GM12878 (cell line): ENCODE measurements at regions not wholly inside any gene's neighbourhood (a gene's known extent, or its start where the extent isn't known, plus 50 kb on each side); places are given as distances from the start of the nearest gene placed in this dataset.

Experiments
- ATAC-seq: fragments of 200-7000 bp; cut with Tn5 transposase; 3 replicates; pipeline ENCODE4 v1.9.1; 2020; ENCODE audit warnings: mild to moderate bottlenecking, moderate library complexity
- BruUV-seq: library from RNA; stranded (reverse); fragments of 400-500 nt; replicated peaks from 2 replicates; lab custom pipeline; 2021; lab: Mats Ljungman, UMichigan
- CTCF ChIA-PET: fragments of 300-600 bp; sonication (Branson Sonifier 250); formaldehyde crosslinking; extraction: SDS; loops from one replicate; lab custom pipeline; 2021; ENCODE audit warnings: inconsistent platforms; lab: Yijun Ruan, JAX
- POLR2A ChIA-PET: fragments of 350-600 bp; formaldehyde crosslinking; extraction: SDS; loops from one replicate; lab custom pipeline; 2021; ENCODE audit warnings: inconsistent platforms; lab: Charles Lee
- RAD21 ChIA-PET: fragments of 300-600 bp; sonication (Branson Sonifier 250); formaldehyde crosslinking; loops from one replicate; lab custom pipeline; 2023; ENCODE audit warnings: antibody characterized with exemption; ENCODE audit not compliant: unreplicated experiment; lab: Charles Lee
- SMC1A ChIA-PET: fragments of 300-600 bp; sonication (Branson Sonifier 250); formaldehyde crosslinking; loops from one replicate; lab custom pipeline; 2023; ENCODE audit not compliant: unreplicated experiment, uncharacterized antibody; lab: Charles Lee
- DNase-seq: peaks from one replicate; pipeline ENCODE4 v3.0.0-alpha.2; 2011; ENCODE audit warnings: low read depth, low spot score
- FAIRE-seq: peaks from 3 replicates; lab custom pipeline; 2011; peaks lifted over from hg19 to GRCh38; lab: Jason Lieb, UNC
- H2AFZ ChIP-seq: 2 replicates; pipeline ENCODE4 v1.6.0; 2011; ENCODE audit warnings: low read depth, low read length, control low read depth; ENCODE audit not compliant: control insufficient read depth
- H3K27ac ChIP-seq: 2 replicates; pipeline ENCODE4 v1.5.1; 2011; ENCODE audit warnings: control low read depth; ENCODE audit not compliant: control insufficient read depth, insufficient read depth
- H3K27me3 ChIP-seq, 2 experiments: replicated peaks in 1 of 2; 2 replicates each; pipeline versions ENCODE4 v1.6.0 to v1.6.1; 2011; ENCODE audit warnings: low read length in 1 of 2; ENCODE audit not compliant: control insufficient read depth in 2 of 2, insufficient read depth in 2 of 2
- H3K36me3 ChIP-seq, 2 experiments: 2 replicates each; pipeline ENCODE4 v1.5.1; 2011; ENCODE audit warnings: low read length in 1 of 2; ENCODE audit not compliant: control insufficient read depth in 2 of 2, insufficient read depth in 2 of 2
- H3K4me1 ChIP-seq: 2 replicates; pipeline ENCODE4 v1.6.1; 2011; ENCODE audit warnings: mild to moderate bottlenecking, low read length, moderate library complexity, mixed read lengths; ENCODE audit not compliant: control insufficient read depth, insufficient read depth
- H3K4me2 ChIP-seq: 2 replicates; pipeline ENCODE4 v1.6.0; 2011; ENCODE audit warnings: control low read depth; ENCODE audit not compliant: control insufficient read depth, insufficient read depth
- H3K4me3 ChIP-seq: fragments of 200-600 bp; sonication (generic); 2 replicates; pipeline ENCODE4 v1.5.1; 2016
- H3K79me2 ChIP-seq: 2 replicates; pipeline ENCODE4 v1.6.0; 2011; ENCODE audit warnings: low read length; ENCODE audit not compliant: control insufficient read depth, insufficient read depth
- H3K9ac ChIP-seq: 2 replicates; pipeline ENCODE4 v1.8.0; 2011; ENCODE audit warnings: low read length, control low read depth, mixed read lengths; ENCODE audit not compliant: control insufficient read depth, insufficient read depth
- H3K9me3 ChIP-seq: replicated peaks from 3 replicates; pipeline ENCODE4 v1.5.1; 2011; ENCODE audit warnings: mild to moderate bottlenecking, low read length; ENCODE audit not compliant: control insufficient read depth, insufficient read depth
- H4K20me1 ChIP-seq: 2 replicates; pipeline ENCODE4 v1.6.0; 2011; ENCODE audit not compliant: control insufficient read depth, insufficient read depth
- BCL11A ChIP-seq: IDR thresholded peaks from 2 replicates; pipeline ENCODE4 v1.6.1; 2011; ENCODE audit warnings: low read depth, low read length
- CBX5 ChIP-seq: sonication (generic); IDR thresholded peaks from 2 replicates; pipeline ENCODE4 v1.6.1; 2016; ENCODE audit warnings: low read depth, moderate library complexity, mild to moderate bottlenecking, inconsistent platforms
- CHD2 ChIP-seq: IDR thresholded peaks from 2 replicates; pipeline ENCODE4 v1.6.1; 2011; ENCODE audit warnings: low read depth, low read length, improper control_type of control experiment, borderline replicate concordance
- E4F1 ChIP-seq: fragments of 450-650 bp; IDR thresholded peaks from 2 replicates; pipeline ENCODE4 v1.6.1; 2018; ENCODE audit warnings: borderline replicate concordance, mild to moderate bottlenecking; ENCODE audit not compliant: partially characterized antibody
- ESRRA ChIP-seq: IDR thresholded peaks from 2 replicates; pipeline ENCODE4 v1.6.1; 2012; ENCODE audit warnings: mild to moderate bottlenecking, low read length, improper control_type of control experiment
- IRF3 ChIP-seq: fragments of 450-650 bp; IDR thresholded peaks from 2 replicates; pipeline ENCODE4 v1.6.1; 2014; ENCODE audit warnings: mild to moderate bottlenecking
- MEF2A ChIP-seq: IDR thresholded peaks from 2 replicates; pipeline ENCODE4 v1.6.1; 2011; ENCODE audit warnings: low read depth, mild to moderate bottlenecking, low read length, moderate library complexity; ENCODE audit not compliant: insufficient read depth
- MEF2B ChIP-seq: fragments of 450-650 bp; IDR thresholded peaks from 2 replicates; pipeline ENCODE4 v1.6.1; 2018; ENCODE audit warnings: mild to moderate bottlenecking, moderate library complexity; ENCODE audit not compliant: partially characterized antibody, poor library complexity, severe bottlenecking
- RAD51 ChIP-seq: fragments of 450-650 bp; IDR thresholded peaks from 2 replicates; pipeline ENCODE4 v1.6.1; 2016; ENCODE audit warnings: moderate library complexity, mild to moderate bottlenecking, inconsistent platforms
- RCOR1 ChIP-seq: conservative IDR thresholded peaks from 2 replicates; pipeline ENCODE4 v1.6.1; 2012; ENCODE audit warnings: low read depth, low read length, improper control_type of control experiment
- RELA ChIP-seq: fragments of 450-650 bp; IDR thresholded peaks from 2 replicates; pipeline ENCODE4 v1.8.0; 2014; ENCODE audit warnings: borderline replicate concordance; ENCODE audit not compliant: partially characterized antibody
- STAT3 ChIP-seq: IDR thresholded peaks from 2 replicates; pipeline ENCODE4 v1.6.1; 2011; ENCODE audit warnings: low read depth, low read length, improper control_type of control experiment
- SUPT20H ChIP-seq: IDR thresholded peaks from 2 replicates; pipeline ENCODE4 v1.6.1; 2011; ENCODE audit warnings: low read depth, mild to moderate bottlenecking, low read length, moderate library complexity, borderline replicate concordance; ENCODE audit not compliant: control insufficient read depth
- ZNF592 ChIP-seq: fragments of 450-650 bp; IDR thresholded peaks from 2 replicates; pipeline ENCODE4 v1.6.1; 2017; ENCODE audit warnings: mild to moderate bottlenecking, moderate library complexity
- WGBS: methylation state at CpG from one replicate; pipeline ENCODE4 v1.1.6; 2016; ENCODE audit warnings: low lambda C conversion rate; ENCODE audit not compliant: insufficient replicate concordance, insufficient coverage; ENCODE audit errors: missing lambda C conversion rate; 5-methylcytosine and 5-hydroxymethylcytosine counted together
- in situ Hi-C: fragments of 300-500 bp; cut with MboI; formaldehyde crosslinking; loops from 9 replicates; pipeline ENCODE4 v1.14.3; 2018; ENCODE audit warnings: mixed read lengths
- intact Hi-C: fragments of 100-400 bp; cut with micrococcal nuclease; formaldehyde crosslinking; loops from one replicate; pipeline ENCODE4 v1.14.2; 2022; ENCODE audit not compliant: unreplicated experiment

- TF ChIP-seq RELA, result no peak
Observed at GRCh38 chr4:66331761-66332160, 661.5 kb upstream of the EPHA5 start (continued).

GRCh38 chr4:66330125-66330524, 659.8 kb upstream of the EPHA5 start:
- no peak overlapping the region for H3K27ac ChIP-seq
- no peaks in the 10 kb centered on the region for H4K20me1 ChIP-seq
- ChIA-PET RAD21 (no interaction called here), CTCF (no interaction called here), SMC1A (no interaction called here), POLR2A (no interaction called here)
- no peak overlapping the region for H3K4me3 ChIP-seq
- in situ Hi-C loops, result no loop called here
- intact Hi-C loops, result no loop called here
- FAIRE-seq (no peak), ATAC-seq (no peak), DNase-seq (no peak)
- 11% methylated on average over 3 of the region's 3 CpGs for WGBS
- H2AFZ ChIP-seq, result no peak overlapping the region
- no peak for TF ChIP-seq RAD51
- TF ChIP-seq STAT3, result no peak
- TF ChIP-seq IRF3, result no peak
- TF ChIP-seq E4F1, result no peak
- TF ChIP-seq CBX5, result no peak
- no peak for TF ChIP-seq ZNF592
- TF ChIP-seq MEF2B, result no peak
- no peak for TF ChIP-seq RCOR1
- no peak for TF ChIP-seq SUPT20H
- TF ChIP-seq MEF2A, result no peak
- no peak for TF ChIP-seq BCL11A
- no peak for TF ChIP-seq ESRRA
- no peak for TF ChIP-seq CHD2
- no peaks in the 10 kb centered on the region for H3K27me3 ChIP-seq
- H3K4me2 ChIP-seq, result no peak overlapping the region
- H3K36me3 ChIP-seq, result no peaks in the 10 kb centered on the region
- BruUV-seq, result no TSS peak
- no peaks in the 10 kb centered on the region for H3K9me3 ChIP-seq
- H3K4me1 ChIP-seq, result no peaks in the 10 kb centered on the region
- H3K79me2 ChIP-seq, result no peaks in the 10 kb centered on the region
- H3K9ac ChIP-seq, result no peak overlapping the region
